ENCODE measurements at regions not wholly inside any gene's neighbourhood (a gene's known extent, or its start where the extent isn't known, plus 50 kb on each side); places are given as distances from the start of the nearest gene placed in this dataset.

DNA sequence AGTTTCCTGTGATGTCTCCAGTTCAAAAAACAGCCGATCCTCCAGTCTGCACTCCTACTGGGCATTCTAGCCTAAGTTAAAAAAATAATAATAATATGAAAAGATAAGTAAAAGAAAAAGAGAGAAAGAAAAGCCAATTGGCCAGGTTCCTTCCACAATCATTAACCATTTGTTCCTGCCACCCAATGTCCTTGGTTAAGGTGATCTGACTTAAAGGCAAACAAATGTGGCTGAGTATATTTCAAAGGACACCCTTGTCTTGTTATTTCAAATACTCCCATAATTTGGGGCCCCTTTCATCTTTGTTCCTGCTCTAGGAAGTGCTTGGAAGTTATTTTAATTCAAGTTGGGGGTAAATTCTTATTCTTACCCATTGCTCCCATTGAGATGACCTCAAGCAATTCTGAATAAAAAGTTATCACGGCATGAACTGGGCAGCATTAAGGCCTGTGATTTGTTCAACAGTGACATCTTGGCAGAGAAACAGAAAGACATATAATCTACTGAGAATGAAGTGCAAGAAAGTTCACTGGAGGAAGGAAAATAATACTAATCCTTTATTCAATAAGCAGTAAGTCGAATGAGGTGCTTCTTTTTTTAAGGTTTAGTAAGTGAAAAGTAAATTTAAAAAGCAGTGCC lies 1054.5 kb upstream of the FANCL start:
- TF ChIP-seq POLR2A (IDR thresholded peaks at IDR 0.05) (no peak), EP300 (IDR thresholded peaks at IDR 0.05) (no peak)
- TF ChIP-seq, protein P1, sequence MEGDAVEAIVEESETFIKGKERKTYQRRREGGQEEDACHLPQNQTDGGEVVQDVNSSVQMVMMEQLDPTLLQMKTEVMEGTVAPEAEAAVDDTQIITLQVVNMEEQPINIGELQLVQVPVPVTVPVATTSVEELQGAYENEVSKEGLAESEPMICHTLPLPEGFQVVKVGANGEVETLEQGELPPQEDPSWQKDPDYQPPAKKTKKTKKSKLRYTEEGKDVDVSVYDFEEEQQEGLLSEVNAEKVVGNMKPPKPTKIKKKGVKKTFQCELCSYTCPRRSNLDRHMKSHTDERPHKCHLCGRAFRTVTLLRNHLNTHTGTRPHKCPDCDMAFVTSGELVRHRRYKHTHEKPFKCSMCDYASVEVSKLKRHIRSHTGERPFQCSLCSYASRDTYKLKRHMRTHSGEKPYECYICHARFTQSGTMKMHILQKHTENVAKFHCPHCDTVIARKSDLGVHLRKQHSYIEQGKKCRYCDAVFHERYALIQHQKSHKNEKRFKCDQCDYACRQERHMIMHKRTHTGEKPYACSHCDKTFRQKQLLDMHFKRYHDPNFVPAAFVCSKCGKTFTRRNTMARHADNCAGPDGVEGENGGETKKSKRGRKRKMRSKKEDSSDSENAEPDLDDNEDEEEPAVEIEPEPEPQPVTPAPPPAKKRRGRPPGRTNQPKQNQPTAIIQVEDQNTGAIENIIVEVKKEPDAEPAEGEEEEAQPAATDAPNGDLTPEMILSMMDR (IDR thresholded peaks at IDR 0.05) = no peak
